WTC11 (cell line): ENCODE measurements at regions not wholly inside any gene's neighbourhood (a gene's known extent, or its start where the extent isn't known, plus 50 kb on each side); places are given as distances from the start of the nearest gene placed in this dataset.

Experiments used
- ATAC-seq: fragments of 200-7000 bp; cut with Tn5 transposase; 2 replicates; pipeline ENCODE4 v1.10.0; 2021; ENCODE audit warnings: mild to moderate bottlenecking, moderate library complexity
- CTCF ChIA-PET: fragments of 300-600 bp; sonication (Branson Sonifier 250); formaldehyde crosslinking; loops from one replicate; lab custom pipeline; 2021; ENCODE audit warnings: antibody characterized with exemption; lab: Charles Lee
- POLR2A ChIA-PET: fragments of 350-600 bp; sonication (Branson Sonifier 250); formaldehyde crosslinking; loops from one replicate; lab custom pipeline; 2021; ENCODE audit warnings: antibody characterized with exemption; lab: Charles Lee
- DNase-seq: peaks from one replicate; pipeline ENCODE4 v3.0.0; 2021; ENCODE audit warnings: low spot score
- H3K27ac Mint-ChIP-seq: 2 replicates; pipeline ENCODE4 v1.8.0; 2021; ENCODE audit warnings: mixed read lengths
- H3K27me3 Mint-ChIP-seq: 2 replicates; pipeline ENCODE4 v1.8.0; 2021; ENCODE audit warnings: low read depth, mild to moderate bottlenecking, moderate library complexity, mixed read lengths
- H3K36me3 Mint-ChIP-seq: 2 replicates; pipeline ENCODE4 v1.8.0; 2021; ENCODE audit warnings: mixed read lengths
- H3K4me1 Mint-ChIP-seq: 2 replicates; pipeline ENCODE4 v1.8.0; 2022; ENCODE audit warnings: mixed read lengths
- H3K4me3 Mint-ChIP-seq: 2 replicates; pipeline ENCODE4 v1.8.0; 2021; ENCODE audit warnings: mild to moderate bottlenecking, moderate library complexity, mixed read lengths
- H3K9me3 Mint-ChIP-seq: 2 replicates; pipeline ENCODE4 v1.8.0; 2021; ENCODE audit warnings: mixed read lengths
- ATF1 ChIP-seq: sonication (generic); formaldehyde crosslinking; IDR thresholded peaks from 2 replicates; pipeline ENCODE4 v1.8.1; 2023; ENCODE audit warnings: mild to moderate bottlenecking, moderate library complexity, missing genetic modification reagents
- CBFB ChIP-seq: sonication (generic); formaldehyde crosslinking; IDR thresholded peaks from 2 replicates; pipeline ENCODE4 v1.8.1; 2022; ENCODE audit warnings: mild to moderate bottlenecking, low read depth, missing genetic modification reagents
- CREM ChIP-seq: sonication (generic); formaldehyde crosslinking; IDR thresholded peaks from 2 replicates; pipeline ENCODE4 v1.8.1; 2022; ENCODE audit warnings: mild to moderate bottlenecking, missing genetic modification reagents, moderate library complexity
- FOXP4 ChIP-seq: sonication (generic); formaldehyde crosslinking; IDR thresholded peaks from 2 replicates; pipeline ENCODE4 v1.8.0; 2022; ENCODE audit warnings: mild to moderate bottlenecking, missing genetic modification reagents
- GTF2I ChIP-seq: fragments of 250-450 bp; sonication (Bioruptor Pico); conservative IDR thresholded peaks from 2 replicates; pipeline ENCODE4 v1.4.0; 2021; ENCODE audit warnings: mild to moderate bottlenecking
- IRF1 ChIP-seq: sonication (generic); formaldehyde crosslinking; IDR thresholded peaks from 2 replicates; pipeline ENCODE4 v1.8.0; 2023; ENCODE audit warnings: missing genetic modification reagents
- JUN ChIP-seq: sonication (generic); formaldehyde crosslinking; IDR thresholded peaks from 2 replicates; pipeline ENCODE4 v1.8.0; 2023; ENCODE audit warnings: mild to moderate bottlenecking, missing genetic modification reagents
- OVOL2 ChIP-seq: fragments of 250-450 bp; sonication (Bioruptor Pico); IDR thresholded peaks from 2 replicates; pipeline ENCODE4 v1.9.0; 2021; ENCODE audit warnings: mild to moderate bottlenecking, borderline replicate concordance
- PRRX2 ChIP-seq: fragments of 250-450 bp; sonication (Bioruptor Pico); IDR thresholded peaks from 2 replicates; pipeline ENCODE4 v1.8.0; 2021; ENCODE audit warnings: mild to moderate bottlenecking
- RELA ChIP-seq: sonication (generic); formaldehyde crosslinking; IDR thresholded peaks from 2 replicates; pipeline ENCODE4 v1.8.1; 2022; ENCODE audit warnings: missing genetic modification reagents, mild to moderate bottlenecking, borderline replicate concordance
- SOX15 ChIP-seq: fragments of 250-450 bp; sonication (Bioruptor Pico); IDR thresholded peaks from 2 replicates; pipeline ENCODE4 v1.9.0; 2021; ENCODE audit warnings: mild to moderate bottlenecking
- STAT6 ChIP-seq: sonication (generic); formaldehyde crosslinking; conservative IDR thresholded peaks from 2 replicates; pipeline ENCODE4 v1.8.1; 2023; ENCODE audit warnings: mild to moderate bottlenecking, low read depth, missing genetic modification reagents, moderate library complexity
- ZNF138 ChIP-seq: sonication (generic); formaldehyde crosslinking; conservative IDR thresholded peaks from 2 replicates; pipeline ENCODE4 v1.8.1; 2022; ENCODE audit warnings: mild to moderate bottlenecking, moderate library complexity, missing genetic modification reagents
- ZNF281 ChIP-seq: sonication (generic); formaldehyde crosslinking; IDR thresholded peaks from 2 replicates; pipeline ENCODE4 v1.8.0; 2023; ENCODE audit warnings: mild to moderate bottlenecking, missing genetic modification reagents
- ZNF532 ChIP-seq: fragments of 250-450 bp; sonication (Bioruptor Pico); IDR thresholded peaks from 2 replicates; pipeline ENCODE4 v1.9.0; 2021; ENCODE audit warnings: mild to moderate bottlenecking, borderline replicate concordance
- ZNF671 ChIP-seq: fragments of 250-450 bp; sonication (Bioruptor Pico); IDR thresholded peaks from 2 replicates; pipeline ENCODE4 v1.8.0; 2021; ENCODE audit warnings: mild to moderate bottlenecking

- CTCF ChIA-PET, result no interaction called here
Observed at GRCh38 chr9:8140557-8140956, 341.0 kb upstream of the DMAC1 start.

More at GRCh38 chr9:8140557-8140956, 341.0 kb upstream of the DMAC1 start:
- peak overlapping the region; percentile 64 for H3K27ac Mint-ChIP-seq
- no peak for DNase-seq
- no peaks in the 10 kb centered on the region for H3K9me3 Mint-ChIP-seq
- H3K4me1 Mint-ChIP-seq, result peaks cover 35% of the 10 kb centered on the region
- POLR2A ChIA-PET, result no interaction called here
- no peaks in the 10 kb centered on the region for H3K27me3 Mint-ChIP-seq
- no peaks in the 10 kb centered on the region for H3K36me3 Mint-ChIP-seq
- no peak overlapping the region for H3K4me3 Mint-ChIP-seq
- TF ChIP-seq CBFB (CRISPR knock-in tag) (no peak), RELA (CRISPR knock-in tag) (no peak), PRRX2 (no peak), ZNF671 (CRISPR knock-in tag) (no peak), OVOL2 (CRISPR knock-in tag) (no peak), IRF1 (CRISPR knock-in tag) (no peak), SOX15 (CRISPR knock-in tag) (no peak), ZNF532 (no peak), JUN (CRISPR knock-in tag) (no peak), ATF1 (no peak), CREM (CRISPR knock-in tag) (no peak), STAT6 (CRISPR knock-in tag) (no peak), ZNF281 (CRISPR knock-in tag) (no peak), ZNF138 (no peak), FOXP4 (no peak), GTF2I (no peak)
- ATAC-seq, result peak; percentile 83
